Endothelial cell (in vitro differentiated cells): ENCODE measurements at regions not wholly inside any gene's neighbourhood (a gene's known extent, or its start where the extent isn't known, plus 50 kb on each side); places are given as distances from the start of the nearest gene placed in this dataset.

ENCODE experiments used
- DNase-seq: peaks from one replicate; pipeline ENCODE4 v3.0.0; 2021; ENCODE audit warnings: low spot score
- H3K27ac Mint-ChIP-seq: one replicate; pipeline ENCODE4 v1.8.0; 2021; ENCODE audit warnings: mixed read lengths, inconsistent platforms; ENCODE audit not compliant: unreplicated experiment
- H3K27me3 Mint-ChIP-seq: one replicate; pipeline ENCODE4 v1.8.0; 2021; ENCODE audit warnings: mild to moderate bottlenecking, moderate library complexity, mixed read lengths, inconsistent platforms; ENCODE audit not compliant: unreplicated experiment
- H3K36me3 Mint-ChIP-seq: one replicate; pipeline ENCODE4 v1.8.0; 2021; ENCODE audit warnings: mild to moderate bottlenecking, low read depth, mixed read lengths, inconsistent platforms; ENCODE audit not compliant: unreplicated experiment
- H3K4me1 Mint-ChIP-seq: one replicate; pipeline ENCODE4 v1.8.0; 2021; ENCODE audit warnings: mild to moderate bottlenecking, mixed read lengths, inconsistent platforms; ENCODE audit not compliant: unreplicated experiment
- H3K4me3 Mint-ChIP-seq: one replicate; pipeline ENCODE4 v1.8.0; 2021; ENCODE audit warnings: mild to moderate bottlenecking, mixed read lengths, inconsistent platforms; ENCODE audit not compliant: unreplicated experiment
- H3K9me3 Mint-ChIP-seq: one replicate; pipeline ENCODE4 v1.8.0; 2021; ENCODE audit warnings: mixed read lengths, inconsistent platforms; ENCODE audit not compliant: unreplicated experiment
- TF ChIP-seq, protein P1 (sequence below): fragments of 200-600 bp; sonication (generic); IDR thresholded peaks from one replicate; pipeline ENCODE4 v1.5.0; 2021; ENCODE audit warnings: antibody characterized with exemption; ENCODE audit not compliant: unreplicated experiment

- H3K9me3 Mint-ChIP-seq, result no peaks in the 10 kb centered on the region
- no peak overlapping the region for H3K27ac Mint-ChIP-seq
- no peak overlapping the region for H3K4me3 Mint-ChIP-seq
- no peaks in the 10 kb centered on the region for H3K4me1 Mint-ChIP-seq
- H3K36me3 Mint-ChIP-seq, result no peaks in the 10 kb centered on the region
- TF ChIP-seq, protein P1, sequence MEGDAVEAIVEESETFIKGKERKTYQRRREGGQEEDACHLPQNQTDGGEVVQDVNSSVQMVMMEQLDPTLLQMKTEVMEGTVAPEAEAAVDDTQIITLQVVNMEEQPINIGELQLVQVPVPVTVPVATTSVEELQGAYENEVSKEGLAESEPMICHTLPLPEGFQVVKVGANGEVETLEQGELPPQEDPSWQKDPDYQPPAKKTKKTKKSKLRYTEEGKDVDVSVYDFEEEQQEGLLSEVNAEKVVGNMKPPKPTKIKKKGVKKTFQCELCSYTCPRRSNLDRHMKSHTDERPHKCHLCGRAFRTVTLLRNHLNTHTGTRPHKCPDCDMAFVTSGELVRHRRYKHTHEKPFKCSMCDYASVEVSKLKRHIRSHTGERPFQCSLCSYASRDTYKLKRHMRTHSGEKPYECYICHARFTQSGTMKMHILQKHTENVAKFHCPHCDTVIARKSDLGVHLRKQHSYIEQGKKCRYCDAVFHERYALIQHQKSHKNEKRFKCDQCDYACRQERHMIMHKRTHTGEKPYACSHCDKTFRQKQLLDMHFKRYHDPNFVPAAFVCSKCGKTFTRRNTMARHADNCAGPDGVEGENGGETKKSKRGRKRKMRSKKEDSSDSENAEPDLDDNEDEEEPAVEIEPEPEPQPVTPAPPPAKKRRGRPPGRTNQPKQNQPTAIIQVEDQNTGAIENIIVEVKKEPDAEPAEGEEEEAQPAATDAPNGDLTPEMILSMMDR, result no peak
- DNase-seq, result no peak
- no peaks in the 10 kb centered on the region for H3K27me3 Mint-ChIP-seq
Measured at GRCh38 chr6:102485480-102485879, 1092.0 kb downstream of the GRIK2 start.

- no peaks in the 10 kb centered on the region for H3K36me3 Mint-ChIP-seq
- TF ChIP-seq, protein P1, result no peak
- H3K4me3 Mint-ChIP-seq, result no peak overlapping the region
- no peaks in the 10 kb centered on the region for H3K9me3 Mint-ChIP-seq
- no peaks in the 10 kb centered on the region for H3K4me1 Mint-ChIP-seq
- no peak overlapping the region for H3K27ac Mint-ChIP-seq
- no peaks in the 10 kb centered on the region for H3K27me3 Mint-ChIP-seq
- DNase-seq, result no peak
Measured at GRCh38 chr6:102474041-102474807, 1080.7 kb downstream of the GRIK2 start.

- Mint-ChIP-seq H3K4me3 (no peak overlapping the region), H3K27ac (no peak overlapping the region), H3K4me1 (no peaks in the 10 kb centered on the region), H3K27me3 (no peaks in the 10 kb centered on the region), H3K9me3 (no peaks in the 10 kb centered on the region), H3K36me3 (no peaks in the 10 kb centered on the region)
- TF ChIP-seq, protein P1, result no peak
- no peak for DNase-seq
Measured at GRCh38 chr6:102458990-102459389, 1065.5 kb downstream of the GRIK2 start.

- H3K36me3 Mint-ChIP-seq, result no peaks in the 10 kb centered on the region
- no peaks in the 10 kb centered on the region for H3K4me1 Mint-ChIP-seq
- H3K9me3 Mint-ChIP-seq, result no peaks in the 10 kb centered on the region
- TF ChIP-seq, protein P1, result no peak
- H3K27ac Mint-ChIP-seq, result no peak overlapping the region
- H3K4me3 Mint-ChIP-seq, result no peak overlapping the region
- no peaks in the 10 kb centered on the region for H3K27me3 Mint-ChIP-seq
- DNase-seq, result no peak
Measured at GRCh38 chr6:102438171-102438570, 1044.7 kb downstream of the GRIK2 start.

GRCh38 chr6:102417368-102417998, 1024.0 kb downstream of the GRIK2 start:
- Mint-ChIP-seq H3K36me3 (no peaks in the 10 kb centered on the region), H3K27me3 (no peaks in the 10 kb centered on the region), H3K27ac (no peak overlapping the region), H3K9me3 (no peaks in the 10 kb centered on the region), H3K4me3 (no peak overlapping the region), H3K4me1 (no peaks in the 10 kb centered on the region)
- DNase-seq, result no peak
- TF ChIP-seq, protein P1, result no peak
